ENCODE measurements at regions not wholly inside any gene's neighbourhood (a gene's known extent, or its start where the extent isn't known, plus 50 kb on each side); places are given as distances from the start of the nearest gene placed in this dataset.

- no peak overlapping the region for H3K4me3 ChIP-seq (ENCODE audit: low read depth, low read length)
- DNase-seq (ENCODE audit: low read depth, low spot score) = no peak
- in situ Hi-C loops (cut with HindIII; ENCODE audit: low sequenced_read_pairs) = no loop called here
- no peak for TF ChIP-seq CTCF (IDR thresholded peaks at IDR 0.05; ENCODE audit: low read depth, low read length)
Observed at GRCh38 chr6:167711211-167711610, 115.5 kb upstream of the AFDN start.

GRCh38 chr6:167711768-167712730 is 114.7 kb upstream of the AFDN start:
- in situ Hi-C loops (cut with HindIII; ENCODE audit: low sequenced_read_pairs) = no loop called here
- no peak overlapping the region for H3K4me3 ChIP-seq (ENCODE audit: low read depth, low read length)
- no peak for DNase-seq (ENCODE audit: low read depth, low spot score)
- no peak for TF ChIP-seq CTCF (IDR thresholded peaks at IDR 0.05; ENCODE audit: low read depth, low read length)

DNA sequence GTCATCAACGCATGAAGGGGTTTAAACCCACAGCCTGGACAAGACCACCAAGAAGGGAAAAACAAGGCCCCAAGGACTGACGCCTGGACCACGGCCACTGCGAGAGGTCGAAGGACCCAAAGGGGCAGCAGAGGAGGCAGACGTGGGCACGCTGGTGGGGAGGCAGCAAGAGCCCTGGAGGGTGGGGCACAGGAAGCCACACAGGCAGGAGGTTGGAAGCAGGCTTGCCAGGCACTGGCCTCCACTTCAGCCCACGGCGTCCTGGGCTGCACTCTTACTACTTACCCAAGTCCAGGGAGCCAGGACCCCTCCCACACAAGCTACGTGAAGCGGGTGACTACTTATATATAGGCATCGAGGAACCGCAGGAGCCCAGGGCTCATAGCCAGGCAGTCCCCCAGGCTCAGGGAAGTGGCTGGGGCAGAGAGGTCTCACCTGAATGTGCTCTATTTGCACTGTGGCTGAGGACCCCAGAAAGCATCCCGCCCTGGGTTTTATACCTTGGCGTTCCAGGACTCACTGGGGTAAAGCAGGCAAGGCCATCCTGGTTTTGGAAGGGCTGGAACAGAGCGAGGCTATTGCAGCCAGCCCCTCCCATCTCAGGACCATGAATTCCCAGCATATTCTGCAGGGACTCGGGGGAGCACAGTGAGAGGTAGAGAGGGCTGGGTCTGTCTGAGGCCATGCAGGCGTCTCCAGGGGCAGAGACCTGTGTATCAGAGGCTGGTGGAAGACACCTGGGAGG is 113.8 kb upstream of the AFDN start:
- H3K4me3 ChIP-seq (ENCODE audit: low read depth, low read length) = no peak overlapping the region
- TF ChIP-seq CTCF (IDR thresholded peaks at IDR 0.05; ENCODE audit: low read depth, low read length) = no peak
- in situ Hi-C loops (cut with HindIII; ENCODE audit: low sequenced_read_pairs) = no loop called here
- DNase-seq (ENCODE audit: low read depth, low spot score) = no peak

GRCh38 chr6:167714152-167714551 is 112.6 kb upstream of the AFDN start:
- H3K4me3 ChIP-seq (ENCODE audit: low read depth, low read length) = no peak overlapping the region
- no peak for TF ChIP-seq CTCF (IDR thresholded peaks at IDR 0.05; ENCODE audit: low read depth, low read length)
- DNase-seq (ENCODE audit: low read depth, low spot score) = no peak
- in situ Hi-C loops (cut with HindIII; ENCODE audit: low sequenced_read_pairs) = no loop called here

DNA sequence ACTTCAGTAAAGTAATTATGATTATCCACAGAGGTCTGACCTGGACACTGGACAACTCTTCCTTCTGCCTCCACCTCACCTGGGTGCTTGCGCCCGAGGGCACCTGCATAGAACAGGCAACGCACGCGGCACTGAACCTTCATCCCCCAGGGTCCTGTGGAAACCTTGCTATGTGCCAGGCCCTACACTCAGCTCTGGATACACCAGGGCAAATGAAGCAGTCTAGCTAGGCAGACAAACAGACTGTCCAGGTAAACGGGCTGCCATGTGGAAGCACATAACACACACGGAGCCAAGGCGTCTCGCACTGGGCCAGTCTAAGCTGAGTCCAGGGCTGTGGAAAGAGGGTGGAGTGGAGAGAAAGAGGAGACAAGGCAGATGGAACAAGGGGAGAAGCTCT is 109.3 kb upstream of the AFDN start:
- TF ChIP-seq CTCF (IDR thresholded peaks at IDR 0.05; ENCODE audit: low read depth, low read length) = no peak
- H3K4me3 ChIP-seq (ENCODE audit: low read depth, low read length) = no peak overlapping the region
- in situ Hi-C loops (cut with HindIII; ENCODE audit: low sequenced_read_pairs) = no loop called here
- DNase-seq (ENCODE audit: low read depth, low spot score) = no peak

DNA sequence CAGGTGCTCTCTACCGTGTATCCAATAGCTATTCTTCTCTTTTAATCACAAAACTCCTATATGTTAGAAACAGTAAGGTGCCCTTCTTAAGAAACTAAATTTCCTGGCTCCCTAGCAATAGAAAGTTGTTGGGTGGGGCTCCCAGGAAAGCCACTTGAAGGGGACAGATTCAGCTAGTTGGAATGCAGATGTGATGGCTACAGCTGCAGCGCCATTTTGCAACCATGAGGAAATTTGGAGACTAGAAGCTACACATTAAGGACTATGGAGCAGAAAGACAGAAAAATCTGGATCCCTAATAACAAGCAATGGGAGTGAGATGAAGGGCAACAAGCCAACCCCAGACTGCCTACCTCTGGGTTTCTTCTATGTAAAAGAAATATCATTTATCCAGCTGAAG is 108.8 kb upstream of the AFDN start:
- in situ Hi-C loops (cut with HindIII; ENCODE audit: low sequenced_read_pairs) = no loop called here
- no peak for TF ChIP-seq CTCF (IDR thresholded peaks at IDR 0.05; ENCODE audit: low read depth, low read length)
- DNase-seq (ENCODE audit: low read depth, low spot score) = no peak
- H3K4me3 ChIP-seq (ENCODE audit: low read depth, low read length) = no peak overlapping the region

Data from astrocyte of the spinal cord (primary cell).